MM.1S (cell line): ENCODE measurements at regions not wholly inside any gene's neighbourhood (a gene's known extent, or its start where the extent isn't known, plus 50 kb on each side); places are given as distances from the start of the nearest gene placed in this dataset.

Experiments
- DNase-seq: peaks from one replicate; pipeline ENCODE4 v3.0.0-alpha.2; 2015
- H2AFZ ChIP-seq: fragments of 300-600 bp; sonication (generic); 2 replicates; pipeline ENCODE4 v1.6.0; 2016; ENCODE audit warnings: antibody characterized with exemption, low read length
- H3F3A ChIP-seq: fragments of 300-600 bp; sonication (generic); 2 replicates; pipeline ENCODE4 v1.6.1; 2016; ENCODE audit warnings: mild to moderate bottlenecking, antibody characterized with exemption, low read length, moderate library complexity, mixed read lengths; ENCODE audit not compliant: insufficient read depth
- H3K27ac ChIP-seq: fragments of 300-600 bp; sonication (generic); 2 replicates; pipeline ENCODE4 v1.5.1; 2016; ENCODE audit warnings: mild to moderate bottlenecking, low read length
- H3K27me3 ChIP-seq: fragments of 300-600 bp; sonication (generic); replicated peaks from 2 replicates; pipeline ENCODE4 v1.6.0; 2016; ENCODE audit warnings: low read length; ENCODE audit not compliant: insufficient read depth
- H3K36me3 ChIP-seq: fragments of 300-600 bp; sonication (generic); replicated peaks from 2 replicates; pipeline ENCODE4 v1.6.1; 2016; ENCODE audit warnings: mild to moderate bottlenecking, low read length, mixed read lengths; ENCODE audit not compliant: insufficient read depth
- H3K4me1 ChIP-seq: fragments of 300-600 bp; sonication (generic); 2 replicates; pipeline ENCODE4 v1.6.1; 2016; ENCODE audit warnings: low read length, mixed read lengths
- H3K4me2 ChIP-seq: fragments of 300-600 bp; sonication (generic); 2 replicates; pipeline ENCODE4 v1.6.0; 2016; ENCODE audit warnings: low read depth, low read length
- H3K4me3 ChIP-seq: fragments of 300-600 bp; sonication (generic); 2 replicates; pipeline ENCODE4 v1.5.1; 2016; ENCODE audit warnings: low read length, mixed read lengths
- H3K79me2 ChIP-seq: fragments of 300-600 bp; sonication (generic); 2 replicates; pipeline ENCODE4 v1.6.1; 2016; ENCODE audit warnings: mixed run types, low read length, mixed read lengths
- H3K9ac ChIP-seq: fragments of 300-600 bp; sonication (generic); 2 replicates; pipeline ENCODE4 v1.6.1; 2016; ENCODE audit warnings: low read length, mixed read lengths
- H3K9me2 ChIP-seq: fragments of 300-600 bp; sonication (generic); replicated peaks from 2 replicates; pipeline ENCODE4 v1.6.1; 2016; ENCODE audit warnings: mild to moderate bottlenecking, low read length, mixed read lengths; ENCODE audit not compliant: insufficient read depth
- H3K9me3 ChIP-seq: fragments of 300-600 bp; sonication (generic); replicated peaks from 2 replicates; pipeline ENCODE4 v1.6.1; 2016; ENCODE audit warnings: mild to moderate bottlenecking, low read length, mixed read lengths; ENCODE audit not compliant: insufficient read depth
- H4K20me1 ChIP-seq: fragments of 300-600 bp; sonication (generic); 2 replicates; pipeline ENCODE4 v1.6.1; 2016; ENCODE audit warnings: mild to moderate bottlenecking, low read length, moderate library complexity, mixed read lengths; ENCODE audit not compliant: insufficient read depth
- EZH2 ChIP-seq: fragments of 300-600 bp; sonication (generic); optimal IDR thresholded peaks from 2 replicates; pipeline ENCODE3; 2017; ENCODE audit warnings: low read depth, mild to moderate bottlenecking, antibody characterized with exemption, low read length, mixed read lengths
- EZH2phosphoT487 ChIP-seq: fragments of 300-600 bp; sonication (generic); IDR thresholded peaks from 2 replicates; pipeline ENCODE4 v1.6.1; 2018; ENCODE audit warnings: antibody characterized with exemption, low read length
- TF ChIP-seq, protein P1 (sequence below): fragments of 300-600 bp; sonication (generic); IDR thresholded peaks from 2 replicates; pipeline ENCODE4 v1.5.1; 2016; ENCODE audit warnings: antibody characterized with exemption, low read length, mixed read lengths

DNA sequence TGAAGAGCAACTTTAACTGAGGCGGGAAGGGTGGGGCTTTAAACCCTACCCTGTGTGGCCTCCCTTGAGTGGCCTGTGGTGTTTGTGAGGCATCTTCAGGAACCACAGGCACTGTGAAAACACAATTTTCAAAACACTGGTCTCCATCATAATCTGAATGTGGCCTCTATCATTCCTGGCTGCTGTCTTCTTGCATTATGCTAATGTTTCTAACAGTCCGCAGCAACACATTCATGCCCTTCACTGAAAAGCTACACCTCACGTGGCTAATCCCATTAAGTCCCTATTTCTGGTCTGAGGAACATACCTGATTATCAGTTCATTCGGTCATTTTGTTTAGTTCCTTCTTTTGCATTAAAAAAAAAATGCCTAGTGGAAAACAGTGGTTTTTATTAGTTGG lies 94.6 kb downstream of the F11 start:
- H3K9me3 ChIP-seq, result no peaks in the 10 kb centered on the region
- no peak overlapping the region for H2AFZ ChIP-seq
- H3K4me3 ChIP-seq, result no peak overlapping the region
- no peaks in the 10 kb centered on the region for H3K36me3 ChIP-seq
- no peaks in the 10 kb centered on the region for H4K20me1 ChIP-seq
- no peak overlapping the region for H3K4me2 ChIP-seq
- no peaks in the 10 kb centered on the region for H3K9me2 ChIP-seq
- no peak overlapping the region for H3K9ac ChIP-seq
- H3K4me1 ChIP-seq, result no peaks in the 10 kb centered on the region
- TF ChIP-seq EZH2, result no peak
- no peak for TF ChIP-seq EZH2phosphoT487
- TF ChIP-seq, protein P1, sequence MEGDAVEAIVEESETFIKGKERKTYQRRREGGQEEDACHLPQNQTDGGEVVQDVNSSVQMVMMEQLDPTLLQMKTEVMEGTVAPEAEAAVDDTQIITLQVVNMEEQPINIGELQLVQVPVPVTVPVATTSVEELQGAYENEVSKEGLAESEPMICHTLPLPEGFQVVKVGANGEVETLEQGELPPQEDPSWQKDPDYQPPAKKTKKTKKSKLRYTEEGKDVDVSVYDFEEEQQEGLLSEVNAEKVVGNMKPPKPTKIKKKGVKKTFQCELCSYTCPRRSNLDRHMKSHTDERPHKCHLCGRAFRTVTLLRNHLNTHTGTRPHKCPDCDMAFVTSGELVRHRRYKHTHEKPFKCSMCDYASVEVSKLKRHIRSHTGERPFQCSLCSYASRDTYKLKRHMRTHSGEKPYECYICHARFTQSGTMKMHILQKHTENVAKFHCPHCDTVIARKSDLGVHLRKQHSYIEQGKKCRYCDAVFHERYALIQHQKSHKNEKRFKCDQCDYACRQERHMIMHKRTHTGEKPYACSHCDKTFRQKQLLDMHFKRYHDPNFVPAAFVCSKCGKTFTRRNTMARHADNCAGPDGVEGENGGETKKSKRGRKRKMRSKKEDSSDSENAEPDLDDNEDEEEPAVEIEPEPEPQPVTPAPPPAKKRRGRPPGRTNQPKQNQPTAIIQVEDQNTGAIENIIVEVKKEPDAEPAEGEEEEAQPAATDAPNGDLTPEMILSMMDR, result no peak
- no peak overlapping the region for H3K27ac ChIP-seq
- H3K27me3 ChIP-seq, result no peaks in the 10 kb centered on the region
- no peaks in the 10 kb centered on the region for H3F3A ChIP-seq
- H3K79me2 ChIP-seq, result no peaks in the 10 kb centered on the region
- DNase-seq, result no peak

DNA sequence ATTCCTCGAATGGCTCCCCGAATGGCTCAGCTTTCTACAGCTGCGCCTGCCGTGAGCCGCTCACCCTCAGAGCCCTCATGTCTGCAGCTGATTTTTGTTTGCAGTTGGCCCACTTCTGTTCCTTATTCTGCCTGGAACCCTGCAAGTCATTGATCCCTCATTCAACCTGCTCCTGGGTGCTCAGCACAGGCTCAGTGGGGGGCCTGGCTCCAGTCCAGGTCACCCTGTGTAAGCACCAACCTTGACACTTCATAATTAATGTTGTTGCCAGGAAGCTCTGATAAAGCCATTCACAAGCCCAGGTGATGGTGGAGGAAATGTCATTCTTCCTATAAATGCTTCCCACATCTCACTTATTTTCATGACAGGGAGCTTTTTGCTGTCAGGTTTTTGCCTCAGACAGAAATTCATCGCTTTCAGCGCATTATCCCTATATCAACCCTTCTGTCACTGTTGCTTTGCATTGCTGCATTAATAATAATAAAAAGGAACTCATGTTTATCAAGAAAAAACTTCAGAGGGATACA lies 85.7 kb downstream of the F11 start:
- TF ChIP-seq, protein P1, result no peak
- TF ChIP-seq EZH2phosphoT487, result no peak
- TF ChIP-seq EZH2, result no peak
- no peak overlapping the region for H3K9ac ChIP-seq
- no peaks in the 10 kb centered on the region for H3K36me3 ChIP-seq
- H3F3A ChIP-seq, result no peaks in the 10 kb centered on the region
- no peaks in the 10 kb centered on the region for H3K79me2 ChIP-seq
- H3K27me3 ChIP-seq, result no peaks in the 10 kb centered on the region
- no peaks in the 10 kb centered on the region for H3K9me2 ChIP-seq
- H3K9me3 ChIP-seq, result no peaks in the 10 kb centered on the region
- no peaks in the 10 kb centered on the region for H3K4me1 ChIP-seq
- H3K4me2 ChIP-seq, result no peak overlapping the region
- no peaks in the 10 kb centered on the region for H4K20me1 ChIP-seq
- H2AFZ ChIP-seq, result no peak overlapping the region
- no peak for DNase-seq
- no peak overlapping the region for H3K4me3 ChIP-seq
- H3K27ac ChIP-seq, result no peak overlapping the region

DNA sequence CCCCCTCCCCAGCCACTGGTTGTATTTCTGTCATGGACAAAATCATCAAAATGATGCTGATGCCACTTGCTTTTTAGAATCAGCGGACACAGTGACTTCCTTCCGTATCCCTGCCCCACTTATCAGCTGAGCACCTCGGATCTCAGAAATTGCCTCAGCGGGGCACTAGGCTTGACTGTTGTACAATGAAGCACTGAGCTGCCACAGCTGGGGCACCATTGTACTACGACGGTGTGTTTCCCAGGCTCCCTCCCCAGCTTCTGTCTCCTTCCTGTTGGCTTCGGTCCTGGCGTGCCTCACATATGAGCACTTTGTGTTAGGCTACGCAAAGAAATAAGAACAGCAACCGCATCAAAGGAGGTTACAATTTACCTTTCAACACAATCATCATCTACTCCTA lies 82.4 kb downstream of the F11 start:
- no peaks in the 10 kb centered on the region for H4K20me1 ChIP-seq
- no peaks in the 10 kb centered on the region for H3K27me3 ChIP-seq
- no peak overlapping the region for H3K4me2 ChIP-seq
- no peaks in the 10 kb centered on the region for H3K36me3 ChIP-seq
- no peaks in the 10 kb centered on the region for H3K79me2 ChIP-seq
- no peaks in the 10 kb centered on the region for H3K9me2 ChIP-seq
- no peak overlapping the region for H3K9ac ChIP-seq
- TF ChIP-seq EZH2 (no peak), EZH2phosphoT487 (no peak)
- TF ChIP-seq, protein P1, result no peak
- H3K4me3 ChIP-seq, result no peak overlapping the region
- no peak overlapping the region for H2AFZ ChIP-seq
- H3K4me1 ChIP-seq, result no peaks in the 10 kb centered on the region
- no peaks in the 10 kb centered on the region for H3K9me3 ChIP-seq
- H3K27ac ChIP-seq, result no peak overlapping the region
- H3F3A ChIP-seq, result no peaks in the 10 kb centered on the region
- no peak for DNase-seq
